ENCODE measurements at regions not wholly inside any gene's neighbourhood (a gene's known extent, or its start where the extent isn't known, plus 50 kb on each side); places are given as distances from the start of the nearest gene placed in this dataset.
A peak's percentile ranks its signal among the peaks of the same experiment; 100 is the strongest.

- no peak for TF ChIP-seq CTCF (IDR thresholded peaks at IDR 0.05)
- peak in 2 of 3 donors; percentile 74 to 78 for TF ChIP-seq POLR2AphosphoS5 (IDR thresholded peaks at IDR 0.05)
- no peak for TF ChIP-seq POLR2A (IDR thresholded peaks at IDR 0.05)
Measured at GRCh38 chr15:31216215-31216911, 110.3 kb upstream of the KLF13 start.

Data from suprapubic skin (tissue), 4 donors.